ENCODE measurements at regions not wholly inside any gene's neighbourhood (a gene's known extent, or its start where the extent isn't known, plus 50 kb on each side); places are given as distances from the start of the nearest gene placed in this dataset.

DNA sequence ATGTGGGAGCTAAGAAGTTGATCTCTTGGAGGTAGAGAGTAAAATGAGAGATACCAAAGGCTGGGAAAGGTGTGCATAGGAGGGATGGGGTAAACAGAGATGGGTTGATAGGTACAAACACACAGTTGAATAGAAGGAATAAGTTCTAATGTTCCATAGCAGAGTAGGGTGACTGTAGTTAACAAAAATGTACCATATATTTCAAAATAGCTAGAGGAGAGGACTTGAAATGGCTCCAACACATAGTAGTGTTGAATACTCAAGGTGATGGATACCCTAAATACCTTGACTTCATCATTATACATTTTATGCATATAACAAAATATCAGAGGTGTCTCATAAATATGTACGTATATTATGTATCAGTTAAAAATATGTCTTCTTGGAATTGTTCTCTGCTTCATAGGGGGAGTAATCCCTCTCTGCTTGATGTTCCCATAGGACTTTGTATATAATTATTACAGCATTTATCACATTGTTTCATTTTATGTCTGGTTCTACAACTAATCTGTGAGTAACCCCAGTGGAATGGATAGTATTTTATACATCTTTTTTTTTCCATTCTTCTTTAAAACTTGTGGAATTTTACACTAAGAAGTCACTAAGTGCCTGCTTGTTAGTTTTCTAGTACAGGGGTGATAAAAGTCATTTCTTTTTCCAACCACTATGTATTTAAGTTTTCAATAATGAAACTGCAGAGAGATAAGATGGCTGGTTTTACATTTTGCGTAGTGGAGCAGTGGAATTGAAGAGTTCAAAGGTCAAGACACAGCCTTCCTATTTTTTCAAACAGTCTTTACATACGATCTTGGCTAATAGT is 1940.0 kb upstream of the SEL1L start:
- TF ChIP-seq, protein P1, sequence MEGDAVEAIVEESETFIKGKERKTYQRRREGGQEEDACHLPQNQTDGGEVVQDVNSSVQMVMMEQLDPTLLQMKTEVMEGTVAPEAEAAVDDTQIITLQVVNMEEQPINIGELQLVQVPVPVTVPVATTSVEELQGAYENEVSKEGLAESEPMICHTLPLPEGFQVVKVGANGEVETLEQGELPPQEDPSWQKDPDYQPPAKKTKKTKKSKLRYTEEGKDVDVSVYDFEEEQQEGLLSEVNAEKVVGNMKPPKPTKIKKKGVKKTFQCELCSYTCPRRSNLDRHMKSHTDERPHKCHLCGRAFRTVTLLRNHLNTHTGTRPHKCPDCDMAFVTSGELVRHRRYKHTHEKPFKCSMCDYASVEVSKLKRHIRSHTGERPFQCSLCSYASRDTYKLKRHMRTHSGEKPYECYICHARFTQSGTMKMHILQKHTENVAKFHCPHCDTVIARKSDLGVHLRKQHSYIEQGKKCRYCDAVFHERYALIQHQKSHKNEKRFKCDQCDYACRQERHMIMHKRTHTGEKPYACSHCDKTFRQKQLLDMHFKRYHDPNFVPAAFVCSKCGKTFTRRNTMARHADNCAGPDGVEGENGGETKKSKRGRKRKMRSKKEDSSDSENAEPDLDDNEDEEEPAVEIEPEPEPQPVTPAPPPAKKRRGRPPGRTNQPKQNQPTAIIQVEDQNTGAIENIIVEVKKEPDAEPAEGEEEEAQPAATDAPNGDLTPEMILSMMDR (IDR thresholded peaks at IDR 0.05): no peak
- TF ChIP-seq POLR2A (IDR thresholded peaks at IDR 0.05): no peak

Data from vagina (tissue), 2 donors.